ENCODE measurements at regions not wholly inside any gene's neighbourhood (a gene's known extent, or its start where the extent isn't known, plus 50 kb on each side); places are given as distances from the start of the nearest gene placed in this dataset.

DNA sequence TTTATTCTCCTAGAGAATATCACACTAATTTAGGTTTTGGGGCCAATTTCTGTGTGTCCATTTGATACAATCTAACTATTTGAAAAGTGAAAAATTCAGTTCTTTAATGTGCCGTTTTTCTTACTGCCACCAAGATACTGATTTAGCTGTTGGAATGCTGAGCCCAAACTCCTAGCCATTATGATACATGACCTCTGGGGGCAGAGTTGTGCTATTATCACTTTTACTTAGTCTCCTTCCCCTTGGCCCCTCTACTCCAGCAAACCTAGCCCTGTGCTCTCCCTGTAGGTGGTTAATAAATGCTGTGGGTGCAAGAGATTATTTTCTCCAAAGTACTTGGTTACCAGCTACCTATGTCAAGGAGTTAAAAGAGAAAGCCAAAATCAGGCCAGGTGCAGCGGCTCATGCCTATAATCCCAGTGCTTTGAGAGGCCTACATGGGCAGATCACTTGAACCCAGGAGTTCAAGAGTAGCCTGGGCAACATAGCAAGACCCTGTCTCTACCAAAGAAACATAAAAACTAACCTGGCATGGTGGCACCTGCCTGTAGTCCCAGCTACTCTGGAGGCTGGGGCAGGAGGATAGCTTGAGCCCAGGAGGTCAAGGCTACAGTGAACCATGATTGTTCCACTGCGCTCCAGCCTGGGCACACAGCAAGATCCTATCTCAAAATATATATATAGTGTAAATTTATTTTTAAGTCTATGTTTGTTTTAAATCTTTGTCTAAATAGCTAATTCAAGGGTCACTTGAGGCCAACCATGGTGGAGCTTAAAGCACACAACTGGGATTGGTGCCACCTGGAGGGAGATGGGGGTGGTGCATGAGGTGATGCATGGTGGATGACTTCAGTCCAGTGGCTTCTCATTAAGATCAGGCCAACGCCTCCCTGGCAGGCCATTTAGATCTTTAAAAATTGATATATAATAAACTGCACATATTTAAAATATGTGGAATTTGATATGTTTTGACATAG is 193.2 kb upstream of the PLET1 start:
- Histone ChIP-seq H3K9ac (ENCODE audit: low read length) (no peak overlapping the region), H3K36me3 (ENCODE audit: control insufficient read depth, insufficient read depth, low read length) (no peaks in the 10 kb centered on the region), H3K4me3 (ENCODE audit: low read length) (no peak overlapping the region), H3K9me3 (ENCODE audit: control insufficient read depth, low read length) (no peaks in the 10 kb centered on the region), H3K4me1 (ENCODE audit: control insufficient read depth, insufficient read depth, low read length) (peaks cover 14% of the 10 kb centered on the region), H3K27me3 (ENCODE audit: control insufficient read depth, insufficient read depth, low read length) (no peaks in the 10 kb centered on the region)

DNA sequence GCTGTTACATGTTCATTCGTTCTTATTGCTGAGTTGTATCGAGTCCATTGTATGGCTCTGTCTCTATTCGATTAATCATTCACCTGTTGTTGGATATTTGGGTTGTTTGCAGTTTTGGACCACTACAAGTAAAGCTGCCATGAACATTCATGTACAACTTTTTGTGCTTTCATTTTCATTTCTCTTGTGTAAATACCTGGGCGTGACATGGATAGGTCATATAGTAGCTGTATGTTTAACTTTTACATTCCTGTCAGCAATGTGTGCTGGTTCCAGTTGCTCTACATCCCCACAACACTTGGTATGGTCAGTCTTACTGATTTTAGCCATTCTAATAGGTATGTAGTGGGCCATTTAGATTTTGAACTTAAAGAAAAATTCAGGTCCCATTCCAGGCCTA is 194.2 kb upstream of the PLET1 start:
- Histone ChIP-seq H3K9ac (ENCODE audit: low read length) (no peak overlapping the region), H3K36me3 (ENCODE audit: control insufficient read depth, insufficient read depth, low read length) (no peaks in the 10 kb centered on the region), H3K4me1 (ENCODE audit: control insufficient read depth, insufficient read depth, low read length) (peaks cover 14% of the 10 kb centered on the region), H3K27me3 (ENCODE audit: control insufficient read depth, insufficient read depth, low read length) (no peaks in the 10 kb centered on the region), H3K9me3 (ENCODE audit: control insufficient read depth, low read length) (no peaks in the 10 kb centered on the region), H3K4me3 (ENCODE audit: low read length) (no peak overlapping the region)

DNA sequence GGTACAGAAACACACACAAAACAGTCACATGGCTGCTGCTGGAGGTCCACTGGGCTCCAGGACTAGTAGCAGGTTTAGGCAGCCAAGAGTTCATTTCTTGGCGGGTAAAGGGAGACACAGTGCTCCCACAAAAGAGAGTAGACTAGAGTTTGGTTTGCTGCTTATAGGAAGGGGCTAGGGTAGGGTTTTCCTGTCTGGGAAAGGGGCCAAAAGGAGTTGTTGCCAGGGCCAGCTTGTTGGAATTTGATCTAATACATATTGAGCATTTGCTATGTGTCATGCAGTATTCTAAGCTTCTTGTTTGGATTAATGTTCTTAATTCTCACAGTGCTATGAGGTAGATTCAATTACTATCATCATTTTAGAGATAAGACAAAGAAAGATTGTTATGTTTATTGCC is 195.1 kb upstream of the PLET1 start:
- H3K9ac ChIP-seq (ENCODE audit: low read length) = no peak overlapping the region
- H3K4me1 ChIP-seq (ENCODE audit: control insufficient read depth, insufficient read depth, low read length) = peaks cover 14% of the 10 kb centered on the region

DNA sequence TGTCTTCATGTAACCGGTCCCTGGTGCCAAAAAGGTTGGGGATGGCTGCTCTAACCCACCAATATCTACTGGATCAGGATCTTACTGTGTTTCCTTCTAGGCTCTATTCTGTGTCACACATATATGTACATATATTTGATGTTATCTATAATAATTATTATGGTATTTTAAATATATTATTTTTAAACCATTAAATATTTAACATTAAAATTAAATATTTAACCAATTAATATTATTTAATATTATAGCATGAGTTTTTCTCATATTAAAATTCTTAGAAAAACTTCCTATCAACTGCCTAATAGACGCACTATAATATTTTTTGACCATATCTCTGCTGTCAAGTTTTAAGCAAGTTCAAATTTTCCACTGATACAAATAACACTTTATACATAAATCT is 196.9 kb upstream of the PLET1 start:
- no peak overlapping the region for H3K9ac ChIP-seq (ENCODE audit: low read length)
- no peak overlapping the region for H3K4me3 ChIP-seq (ENCODE audit: low read length)
- no peaks in the 10 kb centered on the region for H3K9me3 ChIP-seq (ENCODE audit: control insufficient read depth, low read length)
- peaks cover 14% of the 10 kb centered on the region for H3K4me1 ChIP-seq (ENCODE audit: control insufficient read depth, insufficient read depth, low read length)
- no peaks in the 10 kb centered on the region for H3K36me3 ChIP-seq (ENCODE audit: control insufficient read depth, insufficient read depth, low read length)
- H3K27me3 ChIP-seq (ENCODE audit: control insufficient read depth, insufficient read depth, low read length) = no peaks in the 10 kb centered on the region

More for the DNA sequence above, 195.1 kb upstream of the PLET1 start:
- Histone ChIP-seq H3K36me3 (ENCODE audit: control insufficient read depth, insufficient read depth, low read length) (no peaks in the 10 kb centered on the region), H3K9me3 (ENCODE audit: control insufficient read depth, low read length) (no peaks in the 10 kb centered on the region), H3K4me3 (ENCODE audit: low read length) (no peak overlapping the region), H3K27me3 (ENCODE audit: control insufficient read depth, insufficient read depth, low read length) (no peaks in the 10 kb centered on the region)

DNA sequence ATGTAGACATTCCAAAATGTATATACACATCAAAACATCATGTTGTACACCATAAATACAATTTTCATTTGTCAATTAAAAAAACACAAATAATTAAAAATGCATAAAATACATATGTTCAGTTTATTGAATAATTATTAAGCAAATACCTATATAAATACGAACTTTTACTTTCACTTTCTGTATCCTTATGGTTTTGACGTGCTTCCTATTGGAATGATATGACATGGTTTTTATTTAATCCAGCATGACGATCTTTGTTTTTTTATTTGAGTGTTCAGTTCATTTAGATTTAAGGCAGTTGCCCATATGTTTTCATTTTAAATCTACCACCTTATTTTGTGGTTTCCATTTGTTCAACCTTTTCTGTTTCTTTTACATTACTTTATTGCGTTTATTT is 198.3 kb upstream of the PLET1 start:
- Histone ChIP-seq H3K4me1 (ENCODE audit: control insufficient read depth, insufficient read depth, low read length) (peaks cover 14% of the 10 kb centered on the region), H3K9ac (ENCODE audit: low read length) (no peak overlapping the region), H3K36me3 (ENCODE audit: control insufficient read depth, insufficient read depth, low read length) (no peaks in the 10 kb centered on the region), H3K4me3 (ENCODE audit: low read length) (no peak overlapping the region), H3K9me3 (ENCODE audit: control insufficient read depth, low read length) (no peaks in the 10 kb centered on the region), H3K27me3 (ENCODE audit: control insufficient read depth, insufficient read depth, low read length) (no peaks in the 10 kb centered on the region)

DNA sequence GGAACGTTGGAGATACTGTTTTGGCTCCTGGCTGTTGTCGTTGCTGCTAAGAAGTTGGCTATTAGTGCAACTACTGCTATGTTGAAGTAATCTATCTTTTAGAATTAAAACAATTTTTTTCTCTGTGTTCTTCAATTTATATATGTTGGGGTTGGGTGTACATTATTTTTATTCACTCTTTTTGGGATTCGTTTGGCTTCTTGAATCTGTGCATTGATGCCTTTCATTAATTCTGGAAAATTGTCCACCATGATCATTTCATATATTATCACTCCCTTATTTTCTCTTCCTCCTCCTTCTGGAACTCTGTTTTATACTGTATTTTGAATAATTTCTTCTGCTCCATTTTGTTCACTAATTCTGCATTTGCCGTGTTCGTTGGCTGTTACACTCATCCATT is 199.5 kb upstream of the PLET1 start:
- Histone ChIP-seq H3K9ac (ENCODE audit: low read length) (no peak overlapping the region), H3K27me3 (ENCODE audit: control insufficient read depth, insufficient read depth, low read length) (no peaks in the 10 kb centered on the region), H3K36me3 (ENCODE audit: control insufficient read depth, insufficient read depth, low read length) (no peaks in the 10 kb centered on the region), H3K4me1 (ENCODE audit: control insufficient read depth, insufficient read depth, low read length) (peaks cover 6% of the 10 kb centered on the region), H3K4me3 (ENCODE audit: low read length) (no peak overlapping the region), H3K9me3 (ENCODE audit: control insufficient read depth, low read length) (no peaks in the 10 kb centered on the region)

DNA sequence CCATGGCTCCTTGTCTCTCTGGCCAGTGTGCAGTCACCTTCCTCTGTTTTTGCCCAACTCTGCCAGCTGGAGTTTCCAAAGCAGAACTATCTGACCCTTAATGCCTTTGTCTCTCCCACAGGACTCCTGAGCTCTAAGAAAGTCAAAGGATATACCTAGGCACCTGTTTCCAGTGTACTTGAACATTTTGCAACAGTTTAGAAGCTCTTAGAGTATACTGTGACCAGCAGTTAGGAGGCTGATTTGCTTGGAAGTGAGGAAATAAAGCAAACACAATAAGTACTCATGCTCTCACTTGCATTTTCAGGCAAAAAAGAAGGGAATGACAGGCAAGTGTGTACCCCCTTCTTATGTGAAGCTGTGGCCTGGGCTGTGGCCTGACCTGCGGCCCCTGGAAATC is 204.3 kb upstream of the PLET1 start:
- no peaks in the 10 kb centered on the region for H3K27me3 ChIP-seq (ENCODE audit: control insufficient read depth, insufficient read depth, low read length)
- H3K4me1 ChIP-seq (ENCODE audit: control insufficient read depth, insufficient read depth, low read length) = no peaks in the 10 kb centered on the region
- no peak overlapping the region for H3K9ac ChIP-seq (ENCODE audit: low read length)
- H3K9me3 ChIP-seq (ENCODE audit: control insufficient read depth, low read length) = no peaks in the 10 kb centered on the region
- no peak overlapping the region for H3K4me3 ChIP-seq (ENCODE audit: low read length)
- no peaks in the 10 kb centered on the region for H3K36me3 ChIP-seq (ENCODE audit: control insufficient read depth, insufficient read depth, low read length)

DNA sequence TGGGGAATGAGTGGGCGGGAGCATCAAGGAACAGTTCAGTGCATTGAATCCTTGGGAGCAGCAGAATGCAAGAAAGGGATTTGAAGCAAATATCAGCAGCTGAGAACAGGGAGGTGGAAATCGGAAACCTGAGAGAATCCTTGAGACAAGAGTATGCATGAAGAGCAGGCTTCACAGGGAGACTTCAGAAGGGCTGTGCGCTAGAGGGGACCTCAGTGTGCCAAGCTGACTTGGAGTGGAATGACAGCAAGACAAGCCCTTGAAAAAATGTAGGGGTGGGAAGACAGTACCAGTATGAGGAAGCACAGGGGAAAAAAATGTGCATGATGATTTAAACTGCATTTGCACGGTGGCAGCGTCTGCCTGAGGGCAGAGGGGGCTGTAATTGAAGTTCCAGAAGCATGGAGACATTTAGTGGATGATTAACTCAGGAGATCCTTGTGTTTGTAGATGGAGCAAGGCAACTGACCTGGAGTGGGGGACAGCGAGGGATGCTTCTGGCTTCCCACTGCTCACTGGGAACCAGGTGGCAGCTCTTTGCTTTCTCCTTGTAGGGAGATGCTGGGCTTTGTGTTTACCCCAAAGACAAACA is 204.9 kb upstream of the PLET1 start:
- Histone ChIP-seq H3K9ac (ENCODE audit: low read length) (no peak overlapping the region), H3K27me3 (ENCODE audit: control insufficient read depth, insufficient read depth, low read length) (no peaks in the 10 kb centered on the region), H3K4me3 (ENCODE audit: low read length) (no peak overlapping the region), H3K9me3 (ENCODE audit: control insufficient read depth, low read length) (no peaks in the 10 kb centered on the region), H3K4me1 (ENCODE audit: control insufficient read depth, insufficient read depth, low read length) (peaks cover 3% of the 10 kb centered on the region), H3K36me3 (ENCODE audit: control insufficient read depth, insufficient read depth, low read length) (no peaks in the 10 kb centered on the region)

DNA sequence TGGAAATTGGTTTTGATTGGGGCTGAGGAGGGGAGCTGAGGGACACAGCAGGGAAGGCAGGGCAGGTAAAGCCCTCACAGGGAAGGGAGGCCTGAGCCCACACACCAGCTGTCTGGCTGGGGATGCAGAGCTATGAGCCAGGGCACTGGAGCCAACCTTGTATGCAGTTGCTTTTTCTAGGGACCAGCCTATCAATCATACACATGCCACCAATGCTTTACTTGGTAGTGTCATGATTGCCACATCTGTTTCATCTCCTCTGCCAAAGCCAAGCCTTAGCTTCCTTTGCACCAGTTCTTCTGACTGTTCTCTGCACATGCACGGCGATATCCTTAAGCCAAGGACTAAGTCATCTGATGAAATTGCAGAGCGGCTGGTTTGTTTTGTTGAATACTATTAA is 207.1 kb upstream of the PLET1 start:
- peaks cover 5% of the 10 kb centered on the region for H3K4me1 ChIP-seq (ENCODE audit: control insufficient read depth, insufficient read depth, low read length)
- H3K4me3 ChIP-seq (ENCODE audit: low read length) = no peak overlapping the region
- no peaks in the 10 kb centered on the region for H3K36me3 ChIP-seq (ENCODE audit: control insufficient read depth, insufficient read depth, low read length)
- no peak overlapping the region for H3K9ac ChIP-seq (ENCODE audit: low read length)
- no peaks in the 10 kb centered on the region for H3K9me3 ChIP-seq (ENCODE audit: control insufficient read depth, low read length)
- H3K27me3 ChIP-seq (ENCODE audit: control insufficient read depth, insufficient read depth, low read length) = no peaks in the 10 kb centered on the region

DNA sequence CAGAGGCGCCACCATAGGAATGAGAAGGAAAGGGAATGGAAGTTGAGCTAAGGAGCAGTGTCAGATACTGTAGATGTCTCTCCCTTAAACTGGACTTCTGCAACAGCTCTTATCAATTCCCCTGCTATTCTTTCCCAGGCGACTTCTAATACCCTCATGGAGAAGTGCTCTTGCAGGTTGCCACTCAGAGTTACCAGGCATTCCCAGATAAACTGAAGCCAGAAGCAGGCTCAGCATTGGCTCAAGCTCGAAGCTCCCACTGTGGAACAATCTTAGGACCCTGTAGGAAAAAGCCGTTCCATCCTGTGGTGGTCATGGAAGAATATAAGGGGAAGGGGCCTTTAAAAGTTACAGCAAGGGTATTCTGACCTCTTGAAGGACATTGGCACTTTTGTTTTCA is 208.7 kb upstream of the PLET1 start:
- Histone ChIP-seq H3K36me3 (ENCODE audit: control insufficient read depth, insufficient read depth, low read length) (no peaks in the 10 kb centered on the region), H3K4me3 (ENCODE audit: low read length) (no peak overlapping the region), H3K27me3 (ENCODE audit: control insufficient read depth, insufficient read depth, low read length) (no peaks in the 10 kb centered on the region), H3K4me1 (ENCODE audit: control insufficient read depth, insufficient read depth, low read length) (peaks cover 5% of the 10 kb centered on the region), H3K9ac (ENCODE audit: low read length) (no peak overlapping the region), H3K9me3 (ENCODE audit: control insufficient read depth, low read length) (no peaks in the 10 kb centered on the region)

DNA sequence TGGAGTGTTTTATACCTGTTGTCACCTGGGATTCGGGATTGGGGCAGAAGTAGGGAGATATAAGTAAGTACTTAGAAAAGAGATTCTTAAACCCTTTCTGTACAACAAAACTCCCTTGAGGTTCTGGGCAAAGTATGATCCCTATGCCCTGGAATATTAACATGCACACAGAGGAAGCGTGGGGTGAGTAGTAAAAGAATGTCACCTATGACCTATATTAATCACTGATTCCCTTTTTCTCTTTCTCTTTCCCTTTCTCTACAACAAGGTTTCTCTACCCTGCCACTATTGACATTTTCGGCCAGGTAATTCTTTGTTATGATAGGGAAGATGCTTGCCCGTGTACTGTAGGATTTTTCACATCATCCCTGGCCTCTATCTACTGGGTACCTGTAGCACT is 209.7 kb upstream of the PLET1 start:
- no peaks in the 10 kb centered on the region for H3K36me3 ChIP-seq (ENCODE audit: control insufficient read depth, insufficient read depth, low read length)
- H3K27me3 ChIP-seq (ENCODE audit: control insufficient read depth, insufficient read depth, low read length) = no peaks in the 10 kb centered on the region
- H3K4me1 ChIP-seq (ENCODE audit: control insufficient read depth, insufficient read depth, low read length) = peaks cover 5% of the 10 kb centered on the region
- no peak overlapping the region for H3K4me3 ChIP-seq (ENCODE audit: low read length)
- H3K9me3 ChIP-seq (ENCODE audit: control insufficient read depth, low read length) = no peaks in the 10 kb centered on the region
- no peak overlapping the region for H3K9ac ChIP-seq (ENCODE audit: low read length)

DNA sequence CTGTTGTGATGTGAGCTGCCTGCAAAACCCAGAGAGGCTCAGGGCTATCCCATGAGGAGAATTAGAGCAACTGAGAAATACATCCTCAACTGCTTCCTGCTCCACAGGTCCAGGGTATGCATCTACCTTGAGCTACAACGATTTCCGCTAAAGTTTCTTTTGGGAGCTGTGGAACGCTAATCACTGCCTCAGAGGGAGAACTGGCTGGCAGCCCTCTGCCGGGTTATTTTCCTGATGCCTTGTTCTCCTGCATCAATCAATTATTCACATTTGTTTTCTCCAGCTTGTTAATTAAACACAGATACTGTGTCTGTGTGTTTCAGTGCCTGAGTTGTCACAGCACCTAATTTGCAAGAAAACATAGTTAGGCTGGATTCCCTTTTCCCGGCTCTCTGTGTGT is 211.1 kb upstream of the PLET1 start:
- no peak overlapping the region for H3K4me3 ChIP-seq (ENCODE audit: low read length)
- H3K36me3 ChIP-seq (ENCODE audit: control insufficient read depth, insufficient read depth, low read length) = no peaks in the 10 kb centered on the region
- H3K9ac ChIP-seq (ENCODE audit: low read length) = no peak overlapping the region
- no peaks in the 10 kb centered on the region for H3K9me3 ChIP-seq (ENCODE audit: control insufficient read depth, low read length)
- no peaks in the 10 kb centered on the region for H3K27me3 ChIP-seq (ENCODE audit: control insufficient read depth, insufficient read depth, low read length)
- peaks cover 5% of the 10 kb centered on the region for H3K4me1 ChIP-seq (ENCODE audit: control insufficient read depth, insufficient read depth, low read length)

Data from mucosa of stomach (tissue), 1 donor.